Small intestine (tissue), 7 donors: ENCODE measurements at regions not wholly inside any gene's neighbourhood (a gene's known extent, or its start where the extent isn't known, plus 50 kb on each side); places are given as distances from the start of the nearest gene placed in this dataset.
"Not testable (repeated sequence)": the region's sequence is repeated elsewhere in the genome, so short reads cannot be mapped to it uniquely, and the experiment has no call there.

ENCODE experiments used
- DNase-seq, 2 donors: peaks; one replicate each; pipeline versions ENCODE4 v3.0.0 to v3.0.0-alpha.2; 2013
- FAIRE-seq: peaks from 2 replicates; lab custom pipeline; 2012; peaks lifted over from hg19 to GRCh38; lab: Jason Lieb, UNC
- H3K27ac ChIP-seq, 3 donors: one replicate each; pipeline ENCODE4 v1.5.1; 2013; ENCODE audit warnings: low read length in 2 of 3, mild to moderate bottlenecking in 2 of 3, control low read depth in 1 of 3, inconsistent platforms in 1 of 3, low read depth in 1 of 3, moderate library complexity in 1 of 3
- H3K27me3 ChIP-seq, 3 donors: one replicate each; pipeline ENCODE4 v1.6.1; 2013; ENCODE audit warnings: low read length in 3 of 3, inconsistent platforms in 1 of 3; ENCODE audit not compliant: control insufficient read depth in 3 of 3, insufficient read depth in 3 of 3
- H3K36me3 ChIP-seq, 3 donors: one replicate each; pipeline ENCODE4 v1.6.1; 2013; ENCODE audit warnings: low read length in 3 of 3, inconsistent platforms in 1 of 3, low read depth in 1 of 3, mild to moderate bottlenecking in 1 of 3, moderate library complexity in 1 of 3; ENCODE audit not compliant: control insufficient read depth in 3 of 3, insufficient read depth in 2 of 3
- H3K4me1 ChIP-seq, 3 donors: one replicate each; pipeline ENCODE4 v1.6.1; 2013; ENCODE audit warnings: low read length in 2 of 3, inconsistent platforms in 1 of 3, low read depth in 1 of 3, mild to moderate bottlenecking in 1 of 3, moderate library complexity in 1 of 3; ENCODE audit not compliant: control insufficient read depth in 3 of 3, insufficient read depth in 2 of 3
- H3K4me3 ChIP-seq, 3 donors: one replicate each; pipeline ENCODE4 v1.5.1; 2013; ENCODE audit warnings: low read length in 3 of 3, control low read depth in 1 of 3, inconsistent platforms in 1 of 3, low read depth in 1 of 3, mild to moderate bottlenecking in 1 of 3, moderate library complexity in 1 of 3
- H3K9me3 ChIP-seq, 2 donors: one replicate each; pipeline ENCODE4 v1.6.1; 2013; ENCODE audit warnings: low read depth in 1 of 2, low read length in 1 of 2; ENCODE audit not compliant: control insufficient read depth in 2 of 2, insufficient read depth in 1 of 2
- WGBS, 3 donors: extraction: QIAGEN DNeasy Blood & Tissue Kit; methylation state at CpG; one replicate each; pipeline ENCODE4 v1.1.7; 2013; 5-methylcytosine and 5-hydroxymethylcytosine counted together
- donor health status: healthy with polysubstance abuse.
- donor health status: control.
- donor health status: control.
- donor health status: Bipolar disorder and iron deficiency.
- donor health status: healthy.

DNA sequence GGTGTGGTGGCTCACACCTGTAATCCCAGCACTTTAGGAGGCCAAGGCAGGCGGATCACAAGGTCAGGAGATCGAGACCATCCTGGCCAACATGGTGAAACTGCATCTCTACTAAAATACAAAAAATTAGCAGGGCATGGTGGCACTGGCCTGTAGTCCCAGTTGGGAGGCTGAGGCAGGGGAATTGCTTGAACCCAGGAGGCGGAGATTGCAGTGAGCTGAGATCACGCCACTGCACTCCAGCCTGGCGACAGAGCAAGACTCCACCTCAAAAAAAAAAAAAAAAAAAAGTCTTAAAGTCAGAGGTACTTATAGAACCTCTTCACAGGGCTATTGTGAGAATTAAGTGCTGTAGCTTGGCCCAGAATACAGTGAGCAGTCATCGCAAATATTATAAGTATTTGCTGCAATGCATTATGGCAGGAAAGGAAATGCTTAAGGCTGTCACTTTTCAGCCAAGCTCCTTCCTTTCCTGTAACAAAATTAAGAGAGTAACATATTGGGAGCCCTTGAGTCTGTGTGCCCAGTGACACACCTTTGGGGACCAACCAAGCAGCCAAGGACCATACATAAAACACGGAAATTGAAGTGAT, 110.9 kb upstream of the HAND1 start:
- WGBS, 3 donors = 77 to 80% (median 78%) methylated on average over 6 to 7 of the region's 7 CpGs
- not testable (repeated sequence) for FAIRE-seq, H3K4me3 ChIP-seq, H3K9me3 ChIP-seq, H3K27me3 ChIP-seq, H3K4me1 ChIP-seq, H3K27ac ChIP-seq, DNase-seq, H3K36me3 ChIP-seq

- Histone ChIP-seq H3K4me3 (no peak overlapping the region), H3K27ac (no peak overlapping the region), H3K36me3 (no peaks in the 10 kb centered on the region), H3K9me3 (no peaks in the 10 kb centered on the region), H3K4me1 (no peaks in the 10 kb centered on the region), H3K27me3 (peaks cover 0 to 13% (median 0%) of the 10 kb centered on the region in 3 donors)
- 60 to 69% (median 68%) methylated on average over 13 of the region's 13 CpGs for WGBS, 3 donors
- DNase-seq (no peak), FAIRE-seq (no peak)
Measured at GRCh38 chr5:154588091-154588774, 110.2 kb upstream of the HAND1 start.

DNA sequence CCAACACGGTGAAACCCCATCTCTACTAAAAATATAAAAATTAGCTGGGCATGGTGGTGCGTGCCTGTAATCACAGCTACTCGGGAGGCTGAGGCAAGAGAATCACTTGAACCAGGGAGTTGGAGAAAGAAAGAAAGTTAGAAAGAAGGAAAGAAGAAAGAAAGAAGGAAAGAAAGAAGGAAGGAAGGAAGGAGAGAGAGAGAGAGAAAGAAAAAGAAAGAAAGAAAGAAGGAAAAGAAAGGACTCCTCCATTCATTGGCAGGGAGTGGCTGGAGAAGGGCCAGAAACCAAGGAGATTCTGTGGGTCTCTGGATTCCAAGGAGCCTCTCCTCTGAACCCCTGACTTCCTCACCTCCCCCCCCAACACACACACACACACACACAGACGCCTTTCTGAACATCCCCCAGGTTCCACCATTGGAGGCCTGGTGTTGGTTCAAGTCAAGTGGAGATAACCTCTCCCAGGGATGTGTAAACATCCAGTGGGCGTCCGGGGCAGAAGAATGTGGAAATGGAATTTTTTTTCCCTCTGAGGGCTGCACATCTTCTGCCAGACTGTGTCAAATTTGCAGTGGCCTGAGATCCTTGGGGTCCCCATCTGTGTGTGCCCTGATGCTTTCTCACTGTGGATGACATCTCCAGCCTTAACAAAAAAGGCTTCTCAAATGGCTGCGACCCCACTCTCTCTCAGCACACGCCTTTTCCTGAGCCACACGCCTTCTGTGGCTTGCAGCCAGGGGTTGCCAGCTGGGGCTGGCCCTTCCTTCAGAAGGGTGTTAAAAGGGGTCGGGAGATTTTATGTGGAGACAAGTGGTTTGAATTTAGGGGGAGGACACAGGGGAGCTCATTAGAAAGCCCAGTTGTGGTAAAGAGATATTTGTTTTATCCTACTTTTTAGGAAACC, 109.3 kb upstream of the HAND1 start:
- 31 to 39% (median 34%) methylated on average over 10 of the region's 10 CpGs for WGBS, 3 donors
- Histone ChIP-seq H3K27ac (no peak overlapping the region), H3K9me3 (no peaks in the 10 kb centered on the region), H3K27me3 (peaks cover 0 to 13% (median 0%) of the 10 kb centered on the region in 3 donors), H3K4me3 (no peak overlapping the region), H3K4me1 (no peaks in the 10 kb centered on the region), H3K36me3 (no peaks in the 10 kb centered on the region)
- DNase-seq (no peak), FAIRE-seq (no peak)

- 21 to 55% (median 52%) methylated on average over 12 of the region's 12 CpGs for WGBS, 3 donors
- Histone ChIP-seq H3K27me3 (peaks cover 0 to 17% (median 0%) of the 10 kb centered on the region in 3 donors), H3K4me3 (no peak overlapping the region), H3K9me3 (no peaks in the 10 kb centered on the region), H3K27ac (no peak overlapping the region), H3K36me3 (no peaks in the 10 kb centered on the region), H3K4me1 (no peaks in the 10 kb centered on the region)
- FAIRE-seq = no peak
- no peak for DNase-seq
Measured at GRCh38 chr5:154583671-154584177, 105.7 kb upstream of the HAND1 start.

GRCh38 chr5:154580422-154580821, 102.4 kb upstream of the HAND1 start:
- H3K27ac ChIP-seq = no peak overlapping the region
- no peaks in the 10 kb centered on the region for H3K36me3 ChIP-seq
- DNase-seq (no peak), FAIRE-seq (no peak)
- no peaks in the 10 kb centered on the region for H3K4me1 ChIP-seq
- H3K9me3 ChIP-seq = no peaks in the 10 kb centered on the region
- peaks cover 0 to 31% (median 2%) of the 10 kb centered on the region in 3 donors for H3K27me3 ChIP-seq
- WGBS, 3 donors = 76 to 78% (median 77%) methylated on average over 6 of the region's 6 CpGs
- no peak overlapping the region for H3K4me3 ChIP-seq

GRCh38 chr5:154577416-154577815, 99.4 kb upstream of the HAND1 start:
- Histone ChIP-seq H3K4me3 (no peak overlapping the region), H3K4me1 (no peaks in the 10 kb centered on the region), H3K27ac (no peak overlapping the region), H3K36me3 (no peaks in the 10 kb centered on the region), H3K27me3 (peaks cover 0 to 35% (median 2%) of the 10 kb centered on the region in 3 donors), H3K9me3 (no peaks in the 10 kb centered on the region)
- WGBS, 3 donors = 6 to 52% (median 26%) methylated on average over 1 of the region's 1 CpG
- no peak for DNase-seq
- no peak for FAIRE-seq

GRCh38 chr5:154576429-154576806, 98.4 kb upstream of the HAND1 start:
- H3K4me3 ChIP-seq = no peak overlapping the region
- no peaks in the 10 kb centered on the region for H3K4me1 ChIP-seq
- DNase-seq (no peak), FAIRE-seq (no peak)
- 17 to 27% (median 26%) methylated on average over 9 of the region's 9 CpGs for WGBS, 3 donors
- H3K27ac ChIP-seq = no peak overlapping the region
- H3K9me3 ChIP-seq = no peaks in the 10 kb centered on the region
- H3K27me3 ChIP-seq = peaks cover 0 to 34% (median 2%) of the 10 kb centered on the region in 3 donors
- H3K36me3 ChIP-seq = no peaks in the 10 kb centered on the region
